B cell (primary cell): ENCODE measurements at regions not wholly inside any gene's neighbourhood (a gene's known extent, or its start where the extent isn't known, plus 50 kb on each side); places are given as distances from the start of the nearest gene placed in this dataset.

Experiments used
- ATAC-seq: fragments of 200-7000 bp; cut with Tn5 transposase; one replicate; pipeline ENCODE4 v1.10.0; 2021; ENCODE audit warnings: low read depth, mild to moderate bottlenecking, moderate number of reproducible peaks, moderate library complexity
- CTCF ChIA-PET: fragments of 350-600 bp; sonication (Branson Sonifier 250); formaldehyde crosslinking; loops from one replicate; lab custom pipeline; 2021; ENCODE audit warnings: antibody characterized with exemption, inconsistent platforms; lab: Charles Lee
- POLR2A ChIA-PET: fragments of 350-600 bp; sonication (Branson Sonifier 250); formaldehyde crosslinking; loops from one replicate; lab custom pipeline; 2021; ENCODE audit warnings: antibody characterized with exemption; lab: Charles Lee
- DNase-seq: peaks from one replicate; pipeline ENCODE4 v3.0.0; 2013
- H2AFZ ChIP-seq: 2 replicates; pipeline ENCODE4 v1.6.1; 2012; ENCODE audit warnings: mild to moderate bottlenecking, low read depth, low read length; ENCODE audit not compliant: insufficient read depth, poor library complexity, severe bottlenecking
- H3K27ac ChIP-seq, 2 donors: 1 replicate in 1 of 2; 2 replicates in 1 of 2; pipeline ENCODE4 v1.5.1; 2012 to 2013; ENCODE audit warnings: low read length in 2 of 2, mild to moderate bottlenecking in 2 of 2, moderate library complexity in 1 of 2
- H3K27me3 ChIP-seq, 4 experiments: fragments of 200-600 bp in 1 of 4; sonication (generic) in 1 of 4; replicated peaks in 1 of 4; 1 replicate in 2 of 4; 2 replicates in 2 of 4; pipeline versions ENCODE4 v1.6.1 to v1.7.0; 2013 to 2016; ENCODE audit warnings: low read length in 3 of 4, mild to moderate bottlenecking in 2 of 4, mixed read lengths in 1 of 4, moderate library complexity in 1 of 4; ENCODE audit not compliant: insufficient read depth in 4 of 4, control insufficient read depth in 3 of 4; ENCODE audit errors: control extremely low read depth in 1 of 4
- H3K36me3 ChIP-seq, 2 experiments: replicated peaks in 1 of 2; 1 replicate in 1 of 2; 2 replicates in 1 of 2; pipeline versions ENCODE4 v1.6.1 to v1.7.1; 2013; ENCODE audit warnings: low read length in 1 of 2; ENCODE audit not compliant: insufficient read depth in 2 of 2, control insufficient read depth in 1 of 2; ENCODE audit errors: control extremely low read depth in 1 of 2, extremely low read depth in 1 of 2
- H3K4me1 ChIP-seq, 2 donors: fragments of 200-600 bp in 1 of 2; sonication (generic) in 1 of 2; 1 replicate in 1 of 2; 2 replicates in 1 of 2; pipeline versions ENCODE4 v1.5.1 to v1.6.1; 2013 to 2017; ENCODE audit warnings: low read length in 2 of 2; ENCODE audit not compliant: control insufficient read depth in 2 of 2, insufficient read depth in 2 of 2
- H3K4me2 ChIP-seq: replicated peaks from 2 replicates; pipeline ENCODE3; 2012; ENCODE audit warnings: mild to moderate bottlenecking, low read depth, low read length; ENCODE audit not compliant: poor library complexity, severe bottlenecking
- H3K4me3 ChIP-seq, 5 experiments: fragments of 200-600 bp in 1 of 5; sonication (generic) in 1 of 5; 1 replicate in 3 of 5; 2 replicates in 2 of 5; pipeline versions ENCODE4 v1.5.1 to v1.7.0; 2011 to 2016; ENCODE audit warnings: low read length in 4 of 5, mild to moderate bottlenecking in 4 of 5, low read depth in 2 of 5, control low read depth in 1 of 5, moderate library complexity in 1 of 5; ENCODE audit not compliant: insufficient read depth in 1 of 5; ENCODE audit errors: control extremely low read depth in 1 of 5, extremely low read depth in 1 of 5
- H3K79me2 ChIP-seq: fragments of 200-600 bp; sonication (generic); one replicate; pipeline ENCODE4 v1.6.0; 2016; ENCODE audit warnings: low read length; ENCODE audit not compliant: control insufficient read depth, insufficient read depth
- H3K9ac ChIP-seq: fragments of 200-600 bp; sonication (generic); 2 replicates; pipeline ENCODE4 v1.6.1; 2017; ENCODE audit warnings: mild to moderate bottlenecking, low read length, moderate library complexity
- H3K9me3 ChIP-seq, 3 donors: one replicate each; pipeline versions ENCODE4 v1.6.1 to v1.7.1; 2013; ENCODE audit warnings: low read length in 2 of 3; ENCODE audit not compliant: control insufficient read depth in 2 of 3, insufficient read depth in 1 of 3; ENCODE audit errors: control extremely low read depth in 1 of 3
- H4K20me1 ChIP-seq: 2 replicates; pipeline ENCODE4 v1.6.0; 2012; ENCODE audit warnings: mild to moderate bottlenecking, low read length; ENCODE audit not compliant: insufficient read depth, control insufficient read depth, poor library complexity, severe bottlenecking
- H3K27ac Mint-ChIP-seq: one replicate; pipeline ENCODE4 v1.8.0; 2021; ENCODE audit warnings: mixed read lengths
- H3K27me3 Mint-ChIP-seq: one replicate; pipeline ENCODE4 v1.8.0; 2021; ENCODE audit warnings: mixed read lengths
- H3K4me1 Mint-ChIP-seq: one replicate; pipeline ENCODE4 v1.8.0; 2021; ENCODE audit warnings: mixed read lengths
- H3K4me3 Mint-ChIP-seq: one replicate; pipeline ENCODE4 v1.8.0; 2021; ENCODE audit warnings: mixed read lengths
- H3K9me3 Mint-ChIP-seq: one replicate; pipeline ENCODE4 v1.8.0; 2022; ENCODE audit warnings: mixed read lengths; ENCODE audit not compliant: insufficient read depth
- CTCF ChIP-seq: fragments of 200-600 bp; IDR thresholded peaks from one replicate; pipeline ENCODE4 v1.8.0; 2022; ENCODE audit warnings: antibody characterized with exemption, mild to moderate bottlenecking
- EZH2 ChIP-seq: IDR thresholded peaks from 2 replicates; pipeline ENCODE4 v1.6.1; 2012; ENCODE audit warnings: borderline replicate concordance, low read depth, mild to moderate bottlenecking, moderate library complexity, low read length; ENCODE audit not compliant: insufficient read depth, poor library complexity, severe bottlenecking
- WGBS: methylation state at CpG from one replicate; pipeline ENCODE4 v1.1.5; 2013; ENCODE audit warnings: missing lambda C conversion rate; ENCODE audit not compliant: insufficient coverage; 5-methylcytosine and 5-hydroxymethylcytosine counted together
- intact Hi-C: fragments of 100-400 bp; cut with micrococcal nuclease; formaldehyde crosslinking; loops from one replicate; pipeline ENCODE4 v1.10.0; 2022

GRCh38 chr5:161165998-161166660 lies 314.1 kb upstream of the ATP10B start:
- Histone ChIP-seq H3K4me3 (no peak overlapping the region), H3K4me2 (no peak overlapping the region), H3K36me3 (no peaks in the 10 kb centered on the region), H3K9ac (no peak overlapping the region), H4K20me1 (no peaks in the 10 kb centered on the region), H3K9me3 (peaks cover 0 to 7% (median 0%) of the 10 kb centered on the region in 3 donors), H3K79me2 (no peaks in the 10 kb centered on the region), H3K27me3 (no peaks in the 10 kb centered on the region), H2AFZ (no peak overlapping the region), H3K4me1 (no peaks in the 10 kb centered on the region), H3K27ac (no peak overlapping the region)
- Mint-ChIP-seq H3K9me3 (no peaks in the 10 kb centered on the region), H3K4me3 (no peak overlapping the region), H3K4me1 (no peaks in the 10 kb centered on the region), H3K27me3 (no peaks in the 10 kb centered on the region), H3K27ac (no peak overlapping the region)
- ChIA-PET POLR2A (no interaction called here), CTCF (no interaction called here)
- ATAC-seq (no peak), DNase-seq (no peak)
- TF ChIP-seq EZH2 (no peak), CTCF (no peak)
- intact Hi-C loops, result no loop called here
- 92% methylated on average over 20 of the region's 30 CpGs for WGBS

GRCh38 chr5:161157925-161158324 lies 305.9 kb upstream of the ATP10B start:
- Histone ChIP-seq H4K20me1 (no peaks in the 10 kb centered on the region), H3K79me2 (no peaks in the 10 kb centered on the region), H3K36me3 (no peaks in the 10 kb centered on the region), H3K4me3 (no peak overlapping the region), H2AFZ (no peak overlapping the region), H3K9ac (no peak overlapping the region), H3K27me3 (no peaks in the 10 kb centered on the region), H3K4me1 (no peaks in the 10 kb centered on the region), H3K4me2 (no peak overlapping the region), H3K9me3 (no peaks in the 10 kb centered on the region), H3K27ac (no peak overlapping the region)
- ChIA-PET POLR2A (no interaction called here), CTCF (no interaction called here)
- no peaks in the 10 kb centered on the region for H3K27me3 Mint-ChIP-seq
- intact Hi-C loops, result no loop called here
- H3K9me3 Mint-ChIP-seq, result peaks cover 2% of the 10 kb centered on the region
- no peak overlapping the region for H3K4me3 Mint-ChIP-seq
- no peaks in the 10 kb centered on the region for H3K4me1 Mint-ChIP-seq
- 100% methylated on average over 1 of the region's 2 CpGs for WGBS
- ATAC-seq (no peak), DNase-seq (no peak)
- no peak overlapping the region for H3K27ac Mint-ChIP-seq
- TF ChIP-seq CTCF (no peak), EZH2 (no peak)
